C4-2B (cell line): ENCODE measurements at regions not wholly inside any gene's neighbourhood (a gene's known extent, or its start where the extent isn't known, plus 50 kb on each side); places are given as distances from the start of the nearest gene placed in this dataset.

Source experiments
- H3K27ac ChIP-seq: fragments of 450-650 bp; 2 replicates; pipeline ENCODE4 v1.5.1; 2017
- CTCF ChIP-seq: fragments of 450-650 bp; conservative IDR thresholded peaks from 2 replicates; pipeline ENCODE4 v1.5.1; 2017; ENCODE audit warnings: mild to moderate bottlenecking
- ZFX ChIP-seq: fragments of 450-650 bp; IDR thresholded peaks from 2 replicates; pipeline ENCODE4 v1.6.1; 2017

GRCh38 chr2:137770166-137770565 lies 194.1 kb upstream of the HNMT start:
- TF ChIP-seq ZFX (no peak), CTCF (no peak)
- H3K27ac ChIP-seq = no peak overlapping the region

- TF ChIP-seq ZFX = no peak
- no peak for TF ChIP-seq CTCF
- no peak overlapping the region for H3K27ac ChIP-seq
Observed at GRCh38 chr2:137771064-137771463, 193.2 kb upstream of the HNMT start.

- no peak overlapping the region for H3K27ac ChIP-seq
- TF ChIP-seq ZFX (no peak), CTCF (no peak)
Observed at GRCh38 chr2:137772451-137772850, 191.8 kb upstream of the HNMT start.

- H3K27ac ChIP-seq = no peak overlapping the region; the same call in 1 of the 2 replicates
- TF ChIP-seq ZFX = no peak
- no peak for TF ChIP-seq CTCF
Observed at GRCh38 chr2:137775529-137775928, 188.7 kb upstream of the HNMT start.

GRCh38 chr2:137776697-137777096 lies 187.6 kb upstream of the HNMT start:
- TF ChIP-seq ZFX (no peak), CTCF (no peak)
- H3K27ac ChIP-seq = no peak overlapping the region

- no peak overlapping the region for H3K27ac ChIP-seq
- TF ChIP-seq ZFX (no peak), CTCF (no peak)
Observed at GRCh38 chr2:137797641-137798040, 166.6 kb upstream of the HNMT start.

GRCh38 chr2:137799600-137799999 lies 164.7 kb upstream of the HNMT start:
- no peak for TF ChIP-seq ZFX
- no peak for TF ChIP-seq CTCF
- no peak overlapping the region for H3K27ac ChIP-seq
